Cerebellar cortex (tissue), 1 donor: ENCODE measurements at regions not wholly inside any gene's neighbourhood (a gene's known extent, or its start where the extent isn't known, plus 50 kb on each side); places are given as distances from the start of the nearest gene placed in this dataset.

ENCODE experiments used
- DNase-seq: peaks from one replicate; pipeline ENCODE4 v3.0.0-alpha.2; 2015; ENCODE audit warnings: low spot score

- DNase-seq, result no peak
Measured at GRCh38 chr1:220982686-220983085, 103.4 kb downstream of the HLX start.

- no peak for DNase-seq
Measured at GRCh38 chr1:220983877-220984635, 104.8 kb downstream of the HLX start.

- DNase-seq, result no peak
Measured at GRCh38 chr1:220990427-220991339, 111.4 kb downstream of the HLX start.

GRCh38 chr1:220991506-220991905 lies 112.3 kb downstream of the HLX start:
- no peak for DNase-seq

- DNase-seq, result no peak
Measured at GRCh38 chr1:220991959-220992704, 112.9 kb downstream of the HLX start.

GRCh38 chr1:220992705-220993052 lies 113.4 kb downstream of the HLX start:
- DNase-seq, result no peak

GRCh38 chr1:220994671-220995070 lies 115.4 kb downstream of the HLX start:
- DNase-seq, result no peak

GRCh38 chr1:220997791-220998190 lies 118.5 kb downstream of the HLX start:
- no peak for DNase-seq

- DNase-seq, result no peak
Measured at GRCh38 chr1:220999872-221000863, 120.9 kb downstream of the HLX start.

GRCh38 chr1:221001167-221001566 lies 121.9 kb downstream of the HLX start:
- DNase-seq, result no peak

GRCh38 chr1:221002601-221003000 lies 123.4 kb downstream of the HLX start:
- DNase-seq, result no peak

- DNase-seq, result no peak
Measured at GRCh38 chr1:221011145-221011544, 131.9 kb downstream of the HLX start.

GRCh38 chr1:221012120-221012519 lies 132.9 kb downstream of the HLX start:
- DNase-seq, result no peak

GRCh38 chr1:221013691-221014660 lies 134.7 kb downstream of the HLX start:
- DNase-seq, result no peak

- no peak for DNase-seq
Measured at GRCh38 chr1:221015159-221015790, 136.0 kb downstream of the HLX start.

- no peak for DNase-seq
Measured at GRCh38 chr1:221016751-221017150, 137.5 kb downstream of the HLX start.

GRCh38 chr1:221018414-221018813 lies 139.2 kb downstream of the HLX start:
- no peak for DNase-seq

GRCh38 chr1:221022331-221022730 lies 143.1 kb downstream of the HLX start:
- DNase-seq, result no peak

GRCh38 chr1:221023482-221023881 lies 144.2 kb downstream of the HLX start:
- no peak for DNase-seq

GRCh38 chr1:221025501-221025900 lies 146.3 kb downstream of the HLX start:
- no peak for DNase-seq
